PC-3 (cell line): ENCODE measurements at regions not wholly inside any gene's neighbourhood (a gene's known extent, or its start where the extent isn't known, plus 50 kb on each side); places are given as distances from the start of the nearest gene placed in this dataset.

Source experiments
- ATAC-seq: fragments of 200-7000 bp; cut with Tn5 transposase; 2 replicates; pipeline ENCODE4 v1.9.1; 2020; ENCODE audit warnings: mild to moderate bottlenecking, moderate library complexity
- BruUV-seq: library from RNA; stranded (reverse); fragments of 400-500 nt; replicated peaks from 2 replicates; lab custom pipeline; 2021; lab: Mats Ljungman, UMichigan
- CTCF ChIA-PET: fragments of 300-600 bp; sonication (Branson Sonifier 250); formaldehyde crosslinking; loops from one replicate; lab custom pipeline; 2022; ENCODE audit warnings: antibody characterized with exemption; lab: Charles Lee
- POLR2A ChIA-PET: fragments of 300-600 bp; sonication (Branson Sonifier 250); formaldehyde crosslinking; loops from one replicate; lab custom pipeline; 2022; ENCODE audit warnings: antibody characterized with exemption; ENCODE audit not compliant: unreplicated experiment; lab: Charles Lee
- DNase-seq: peaks from one replicate; pipeline ENCODE4 v3.0.0-alpha.2; 2015
- H2AFZ ChIP-seq: fragments of 300-600 bp; sonication (generic); 2 replicates; pipeline ENCODE4 v1.6.0; 2016; ENCODE audit warnings: antibody characterized with exemption, low read length
- H3F3A ChIP-seq: fragments of 300-600 bp; sonication (generic); one replicate; pipeline ENCODE4 v1.6.0; 2017; ENCODE audit warnings: antibody characterized with exemption, low read length, control low read depth, mild to moderate bottlenecking; ENCODE audit not compliant: unreplicated experiment
- H3K27ac ChIP-seq: fragments of 300-600 bp; sonication (generic); 2 replicates; pipeline ENCODE4 v1.5.1; 2016; ENCODE audit warnings: mild to moderate bottlenecking, low read length
- H3K27me3 ChIP-seq: fragments of 300-600 bp; sonication (generic); 2 replicates; pipeline ENCODE4 v1.6.1; 2016; ENCODE audit warnings: low read length, mixed read lengths
- H3K36me3 ChIP-seq: fragments of 300-600 bp; sonication (generic); 2 replicates; pipeline ENCODE4 v1.6.1; 2016; ENCODE audit warnings: low read depth, mixed run types, low read length, mixed read lengths
- H3K4me1 ChIP-seq: fragments of 300-600 bp; sonication (generic); 2 replicates; pipeline ENCODE4 v1.5.1; 2016; ENCODE audit warnings: low read length; ENCODE audit not compliant: insufficient read depth
- H3K4me2 ChIP-seq: fragments of 300-600 bp; sonication (generic); 2 replicates; pipeline ENCODE4 v1.6.0; 2016; ENCODE audit warnings: low read length
- H3K4me3 ChIP-seq: fragments of 300-600 bp; sonication (generic); 2 replicates; pipeline ENCODE4 v1.5.1; 2016; ENCODE audit warnings: mild to moderate bottlenecking, low read length, mixed read lengths
- H3K79me2 ChIP-seq: fragments of 300-600 bp; sonication (generic); 2 replicates; pipeline ENCODE4 v1.6.1; 2017; ENCODE audit warnings: low read length, mixed read lengths
- H3K9ac ChIP-seq: fragments of 300-600 bp; sonication (generic); 2 replicates; pipeline ENCODE4 v1.6.0; 2016; ENCODE audit warnings: mild to moderate bottlenecking, low read length
- H3K9me2 ChIP-seq: fragments of 300-600 bp; sonication (generic); replicated peaks from 2 replicates; pipeline ENCODE4 v1.6.1; 2016; ENCODE audit warnings: mixed run types, low read length, mixed read lengths
- H3K9me3 ChIP-seq: fragments of 300-600 bp; sonication (generic); 2 replicates; pipeline ENCODE4 v1.6.1; 2016; ENCODE audit warnings: low read length, mixed read lengths
- H4K20me1 ChIP-seq: fragments of 300-600 bp; sonication (generic); 2 replicates; pipeline ENCODE4 v1.6.1; 2016; ENCODE audit warnings: low read length, mixed read lengths
- CTCF ChIP-seq: fragments of 300-600 bp; sonication (generic); conservative IDR thresholded peaks from 2 replicates; pipeline ENCODE4 v1.5.1; 2017; ENCODE audit warnings: antibody characterized with exemption, low read depth, mild to moderate bottlenecking, low read length
- EZH2 ChIP-seq: fragments of 300-600 bp; sonication (generic); IDR thresholded peaks from one replicate; pipeline ENCODE4 v1.6.1; 2017; ENCODE audit warnings: antibody characterized with exemption, mild to moderate bottlenecking, low read length; ENCODE audit not compliant: unreplicated experiment
- EZH2phosphoT487 ChIP-seq: fragments of 300-600 bp; sonication (generic); IDR thresholded peaks from 2 replicates; pipeline ENCODE4 v1.6.1; 2018; ENCODE audit warnings: mild to moderate bottlenecking, antibody characterized with exemption, low read length, borderline replicate concordance
- intact Hi-C: fragments of 100-400 bp; cut with micrococcal nuclease; formaldehyde crosslinking; loops from 2 replicates; pipeline ENCODE4 v1.9.0; 2023

- ATAC-seq (no peak), DNase-seq (no peak)
- POLR2A ChIA-PET = no interaction called here
Measured at GRCh38 chr11:112625814-112626213, 335.4 kb upstream of the NCAM1 start.

GRCh38 chr11:112626731-112627130, 334.5 kb upstream of the NCAM1 start:
- Histone ChIP-seq H3K4me2 (no peak overlapping the region), H3K27me3 (peaks cover 15% of the 10 kb centered on the region; the same call in 1 of the 2 replicates), H3K9me3 (no peaks in the 10 kb centered on the region), H3K79me2 (no peaks in the 10 kb centered on the region), H3F3A (no peaks in the 10 kb centered on the region), H2AFZ (no peak overlapping the region), H3K36me3 (no peaks in the 10 kb centered on the region), H3K27ac (no peak overlapping the region), H3K9me2 (no peaks in the 10 kb centered on the region), H3K9ac (no peak overlapping the region), H3K4me1 (no peaks in the 10 kb centered on the region), H3K4me3 (no peak overlapping the region), H4K20me1 (no peaks in the 10 kb centered on the region)
- ATAC-seq (no peak), DNase-seq (no peak)
- ChIA-PET CTCF (no interaction called here), POLR2A (no interaction called here)
- TF ChIP-seq EZH2 (no peak), CTCF (no peak), EZH2phosphoT487 (no peak)
- no TSS peak for BruUV-seq
- intact Hi-C loops = no loop called here

More at GRCh38 chr11:112625814-112626213, 335.4 kb upstream of the NCAM1 start:
- Histone ChIP-seq H3K36me3 (no peaks in the 10 kb centered on the region), H3K4me1 (no peaks in the 10 kb centered on the region), H4K20me1 (no peaks in the 10 kb centered on the region), H2AFZ (no peak overlapping the region), H3K9me2 (no peaks in the 10 kb centered on the region), H3K4me2 (no peak overlapping the region), H3K27me3 (peaks cover 11% of the 10 kb centered on the region; the same call in 1 of the 2 replicates), H3K9me3 (0 out of 2 replicates have a peak, but pooled peaks cover 3% of the 10 kb centered on the region), H3K27ac (no peak overlapping the region), H3K4me3 (no peak overlapping the region), H3F3A (no peaks in the 10 kb centered on the region), H3K79me2 (no peaks in the 10 kb centered on the region), H3K9ac (no peak overlapping the region)
- BruUV-seq = no TSS peak
- intact Hi-C loops = no loop called here
- CTCF ChIA-PET = no interaction called here
- TF ChIP-seq EZH2phosphoT487 = no peak
- no peak for TF ChIP-seq EZH2
- no peak for TF ChIP-seq CTCF

GRCh38 chr11:112627588-112628045, 333.6 kb upstream of the NCAM1 start:
- Histone ChIP-seq H2AFZ (no peak overlapping the region), H3K4me2 (no peak overlapping the region), H3K4me1 (no peaks in the 10 kb centered on the region), H3K9me3 (no peaks in the 10 kb centered on the region), H3K9me2 (no peaks in the 10 kb centered on the region), H3K36me3 (no peaks in the 10 kb centered on the region), H3F3A (no peaks in the 10 kb centered on the region), H3K27me3 (peaks cover 15% of the 10 kb centered on the region; the same call in 1 of the 2 replicates), H3K27ac (no peak overlapping the region), H3K4me3 (no peak overlapping the region), H3K9ac (no peak overlapping the region), H3K79me2 (no peaks in the 10 kb centered on the region), H4K20me1 (no peaks in the 10 kb centered on the region)
- ATAC-seq (no peak), DNase-seq (no peak)
- no peak for TF ChIP-seq EZH2phosphoT487
- TF ChIP-seq CTCF = no peak
- TF ChIP-seq EZH2 = no peak
- ChIA-PET CTCF (no interaction called here), POLR2A (no interaction called here)
- no TSS peak for BruUV-seq
- intact Hi-C loops = no loop called here
